ENCODE measurements at regions not wholly inside any gene's neighbourhood (a gene's known extent, or its start where the extent isn't known, plus 50 kb on each side); places are given as distances from the start of the nearest gene placed in this dataset.
"Not testable (repeated sequence)": the region's sequence is repeated elsewhere in the genome, so short reads cannot be mapped to it uniquely, and the experiment has no call there.

GRCh38 chr2:125596612-125597011 lies 1059.3 kb upstream of the GYPC start:
- DNase-seq (ENCODE audit: low spot score): no peak

- DNase-seq (ENCODE audit: low spot score): no peak
Observed at GRCh38 chr2:125615438-125615837, 1040.5 kb upstream of the GYPC start.

- no peak for DNase-seq (ENCODE audit: low spot score)
Observed at GRCh38 chr2:125630377-125630776, 1025.6 kb upstream of the GYPC start.

GRCh38 chr2:125634662-125635061 lies 1021.3 kb upstream of the GYPC start:
- DNase-seq (ENCODE audit: low spot score): no peak

- DNase-seq (ENCODE audit: low spot score): no peak
Observed at GRCh38 chr2:125638345-125638744, 1017.6 kb upstream of the GYPC start.

GRCh38 chr2:125642032-125642431 lies 1013.9 kb upstream of the GYPC start:
- DNase-seq (ENCODE audit: low spot score): no peak

- DNase-seq (ENCODE audit: low spot score): no peak
Observed at GRCh38 chr2:125643128-125643527, 1012.8 kb upstream of the GYPC start.

- DNase-seq (ENCODE audit: low spot score): no peak
Observed at GRCh38 chr2:125643585-125643984, 1012.4 kb upstream of the GYPC start.

- no peak for DNase-seq (ENCODE audit: low spot score)
Observed at GRCh38 chr2:125644257-125644656, 1011.7 kb upstream of the GYPC start.

- no peak for DNase-seq (ENCODE audit: low spot score)
Observed at GRCh38 chr2:125652280-125652679, 1003.7 kb upstream of the GYPC start.

- no peak for DNase-seq (ENCODE audit: low spot score)
Observed at GRCh38 chr2:125654226-125654625, 1001.7 kb upstream of the GYPC start.

- DNase-seq (ENCODE audit: low spot score): no peak
Observed at GRCh38 chr2:125656190-125656589, 999.8 kb upstream of the GYPC start.

GRCh38 chr2:125658583-125658982 lies 997.4 kb upstream of the GYPC start:
- no peak for DNase-seq (ENCODE audit: low spot score)

- not testable (repeated sequence) for DNase-seq (ENCODE audit: low spot score)
Observed at GRCh38 chr2:125660369-125660768, 995.6 kb upstream of the GYPC start.

GRCh38 chr2:125667630-125668029 lies 988.3 kb upstream of the GYPC start:
- DNase-seq (ENCODE audit: low spot score): no peak

- no peak for DNase-seq (ENCODE audit: low spot score)
Observed at GRCh38 chr2:125679903-125680302, 976.1 kb upstream of the GYPC start.

GRCh38 chr2:125680809-125681208 lies 975.1 kb upstream of the GYPC start:
- DNase-seq (ENCODE audit: low spot score): no peak

- DNase-seq (ENCODE audit: low spot score): no peak
Observed at GRCh38 chr2:125681576-125681975, 974.4 kb upstream of the GYPC start.

- DNase-seq (ENCODE audit: low spot score): no peak
Observed at GRCh38 chr2:125681976-125682805, 973.8 kb upstream of the GYPC start.

- DNase-seq (ENCODE audit: low spot score): no peak
Observed at GRCh38 chr2:125684256-125684655, 971.7 kb upstream of the GYPC start.

GRCh38 chr2:125684932-125685331 lies 971.0 kb upstream of the GYPC start:
- no peak for DNase-seq (ENCODE audit: low spot score)

GRCh38 chr2:125696560-125696959 lies 959.4 kb upstream of the GYPC start:
- DNase-seq (ENCODE audit: low spot score): no peak

GRCh38 chr2:125698280-125698679 lies 957.7 kb upstream of the GYPC start:
- DNase-seq (ENCODE audit: low spot score): no peak

- DNase-seq (ENCODE audit: low spot score): no peak
Observed at GRCh38 chr2:125701070-125701469, 954.9 kb upstream of the GYPC start.
